Thyroid gland (tissue), 4 donors: ENCODE measurements at regions not wholly inside any gene's neighbourhood (a gene's known extent, or its start where the extent isn't known, plus 50 kb on each side); places are given as distances from the start of the nearest gene placed in this dataset.

Source experiments
- DNase-seq, 2 donors: peaks; one replicate each; pipeline ENCODE4 v3.0.0-alpha.2; 2019
- H3K27ac ChIP-seq, 3 donors: fragments of 200-600 bp; sonication (generic); 1 replicate in 2 of 3; 2 replicates in 1 of 3; pipeline ENCODE4 v1.5.1; 2016 to 2019; ENCODE audit warnings: mild to moderate bottlenecking in 1 of 3, moderate library complexity in 1 of 3
- H3K27me3 ChIP-seq: fragments of 200-600 bp; sonication (generic); one replicate; pipeline ENCODE4 v1.5.1; 2019
- H3K36me3 ChIP-seq, 2 donors: fragments of 200-600 bp; sonication (generic); one replicate each; pipeline ENCODE4 v1.5.1; 2016 to 2019
- H3K4me1 ChIP-seq, 2 donors: fragments of 200-600 bp; sonication (generic); one replicate each; pipeline ENCODE4 v1.5.1; 2017 to 2019
- H3K4me3 ChIP-seq, 3 donors: fragments of 200-600 bp; sonication (generic); replicated peaks in 1 of 3; 1 replicate in 2 of 3; 2 replicates in 1 of 3; pipeline ENCODE4 v1.5.1; 2016; ENCODE audit warnings: mild to moderate bottlenecking in 1 of 3
- H3K9me3 ChIP-seq: fragments of 200-600 bp; sonication (generic); one replicate; pipeline ENCODE4 v1.5.1; 2017
- POLR2A ChIP-seq, 2 donors: fragments of 450-650 bp; IDR thresholded peaks; one replicate each; pipeline ENCODE4 v1.6.1; 2017; ENCODE audit warnings: antibody characterized with exemption in 2 of 2, mild to moderate bottlenecking in 2 of 2, moderate library complexity in 1 of 2
- WGBS, 2 donors: methylation state at CpG; one replicate each; pipeline ENCODE4 v1.1.5; 2017; 5-methylcytosine and 5-hydroxymethylcytosine counted together
- intact Hi-C: fragments of 100-400 bp; cut with DNase I; formaldehyde crosslinking; loops from one replicate; pipeline ENCODE4 v1.15.1; 2023
- TF ChIP-seq, protein P1 (sequence below), 6 experiments: fragments of 200-600 bp in 3 of 6; fragments of 450-650 bp in 3 of 6; sonication (generic) in 3 of 6; IDR thresholded peaks; one replicate each; pipeline ENCODE4 v1.5.1; 2016 to 2019; ENCODE audit warnings: antibody characterized with exemption in 6 of 6, mild to moderate bottlenecking in 2 of 6, inconsistent platforms in 1 of 6, moderate library complexity in 1 of 6

- H3K27me3 ChIP-seq = no peaks in the 10 kb centered on the region
- H3K4me1 ChIP-seq = peaks cover 4 to 11% of the 10 kb centered on the region in 2 donors
- no peak overlapping the region for H3K27ac ChIP-seq
- no peaks in the 10 kb centered on the region for H3K36me3 ChIP-seq
- no peak for DNase-seq
- no peaks in the 10 kb centered on the region for H3K9me3 ChIP-seq
- no peak overlapping the region for H3K4me3 ChIP-seq
- WGBS, 2 donors = 89% methylated on average over 9 of the region's 9 CpGs
- intact Hi-C loops = no loop called here
- TF ChIP-seq POLR2A (IDR thresholded peaks at IDR 0.05) = no peak
- TF ChIP-seq, protein P1, sequence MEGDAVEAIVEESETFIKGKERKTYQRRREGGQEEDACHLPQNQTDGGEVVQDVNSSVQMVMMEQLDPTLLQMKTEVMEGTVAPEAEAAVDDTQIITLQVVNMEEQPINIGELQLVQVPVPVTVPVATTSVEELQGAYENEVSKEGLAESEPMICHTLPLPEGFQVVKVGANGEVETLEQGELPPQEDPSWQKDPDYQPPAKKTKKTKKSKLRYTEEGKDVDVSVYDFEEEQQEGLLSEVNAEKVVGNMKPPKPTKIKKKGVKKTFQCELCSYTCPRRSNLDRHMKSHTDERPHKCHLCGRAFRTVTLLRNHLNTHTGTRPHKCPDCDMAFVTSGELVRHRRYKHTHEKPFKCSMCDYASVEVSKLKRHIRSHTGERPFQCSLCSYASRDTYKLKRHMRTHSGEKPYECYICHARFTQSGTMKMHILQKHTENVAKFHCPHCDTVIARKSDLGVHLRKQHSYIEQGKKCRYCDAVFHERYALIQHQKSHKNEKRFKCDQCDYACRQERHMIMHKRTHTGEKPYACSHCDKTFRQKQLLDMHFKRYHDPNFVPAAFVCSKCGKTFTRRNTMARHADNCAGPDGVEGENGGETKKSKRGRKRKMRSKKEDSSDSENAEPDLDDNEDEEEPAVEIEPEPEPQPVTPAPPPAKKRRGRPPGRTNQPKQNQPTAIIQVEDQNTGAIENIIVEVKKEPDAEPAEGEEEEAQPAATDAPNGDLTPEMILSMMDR (IDR thresholded peaks at IDR 0.05) = no peak
Measured at GRCh38 chr7:132733860-132734259, 157.6 kb upstream of the PLXNA4 start.

GRCh38 chr7:132732321-132732865, 156.1 kb upstream of the PLXNA4 start:
- no peaks in the 10 kb centered on the region for H3K36me3 ChIP-seq
- DNase-seq = no peak
- WGBS, 2 donors = 72 to 80% methylated on average over 8 of the region's 8 CpGs
- H3K27me3 ChIP-seq = no peaks in the 10 kb centered on the region
- H3K27ac ChIP-seq = no peak overlapping the region
- TF ChIP-seq, protein P1 (IDR thresholded peaks at IDR 0.05) = no peak
- TF ChIP-seq POLR2A (IDR thresholded peaks at IDR 0.05) = no peak
- no peak overlapping the region for H3K4me3 ChIP-seq
- intact Hi-C loops = no loop called here
- H3K9me3 ChIP-seq = no peaks in the 10 kb centered on the region
- peaks cover 4 to 11% of the 10 kb centered on the region in 2 donors for H3K4me1 ChIP-seq

DNA sequence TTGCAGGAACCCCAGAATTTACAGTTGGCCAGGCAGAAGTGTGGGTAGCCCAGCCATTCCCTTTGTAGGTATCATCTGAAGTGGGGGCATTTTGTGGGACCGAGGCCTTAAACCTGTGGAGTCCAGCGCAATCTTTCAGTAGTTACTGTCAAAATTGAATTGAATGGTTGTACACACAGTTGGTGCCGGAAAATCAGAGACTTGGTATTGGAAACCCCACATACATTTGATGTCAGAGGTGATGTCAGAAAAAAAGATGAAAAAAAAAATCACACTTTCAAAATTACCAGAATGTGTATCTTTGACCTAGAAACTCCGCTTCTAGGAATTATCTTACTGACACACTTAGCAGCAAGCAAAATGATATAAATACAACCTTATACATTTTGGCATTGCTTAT, 153.8 kb upstream of the PLXNA4 start:
- 96 to 98% methylated on average over 4 of the region's 4 CpGs for WGBS, 2 donors
- Histone ChIP-seq H3K36me3 (no peaks in the 10 kb centered on the region), H3K27ac (no peak overlapping the region), H3K27me3 (no peaks in the 10 kb centered on the region), H3K9me3 (no peaks in the 10 kb centered on the region), H3K4me1 (peaks cover 3 to 4% of the 10 kb centered on the region in 2 donors), H3K4me3 (no peak overlapping the region)
- TF ChIP-seq, protein P1 (IDR thresholded peaks at IDR 0.05) = no peak
- no peak for TF ChIP-seq POLR2A (IDR thresholded peaks at IDR 0.05)
- intact Hi-C loops = no loop called here
- DNase-seq = no peak

GRCh38 chr7:132723506-132724081, 147.3 kb upstream of the PLXNA4 start:
- no peak for TF ChIP-seq POLR2A (IDR thresholded peaks at IDR 0.05)
- TF ChIP-seq, protein P1 (IDR thresholded peaks at IDR 0.05) = no peak

DNA sequence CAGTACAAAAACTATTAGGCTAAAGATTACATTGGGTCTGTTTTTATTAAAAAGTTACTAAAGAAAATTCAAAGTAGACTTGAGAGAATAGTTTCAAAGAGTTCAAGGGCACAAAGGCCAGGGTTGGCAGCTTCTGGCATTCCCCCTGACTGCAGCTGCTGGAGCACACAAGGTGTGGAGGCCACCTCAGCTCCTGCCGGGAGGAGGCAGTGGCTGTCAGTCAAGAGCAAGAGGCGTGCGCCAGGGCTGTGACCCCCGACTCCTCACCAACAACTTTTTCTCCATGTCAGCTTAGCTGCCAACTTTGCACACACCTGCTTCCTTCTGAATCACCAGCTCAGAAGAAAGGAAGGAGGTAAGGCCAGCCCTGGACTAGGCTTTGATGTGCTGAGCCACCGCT, 144.6 kb upstream of the PLXNA4 start:
- no peak for TF ChIP-seq POLR2A (IDR thresholded peaks at IDR 0.05)
- TF ChIP-seq, protein P1 (IDR thresholded peaks at IDR 0.05) = no peak
- Histone ChIP-seq H3K27me3 (no peaks in the 10 kb centered on the region), H3K4me1 (no peaks in the 10 kb centered on the region), H3K27ac (no peak overlapping the region), H3K36me3 (no peaks in the 10 kb centered on the region), H3K4me3 (no peak overlapping the region), H3K9me3 (no peaks in the 10 kb centered on the region)
- whole genome bisulfite sequencing, 2 donors = 69 to 74% methylated on average over 5 of the region's 5 CpGs
- intact Hi-C loops = no loop called here
- DNase-seq = no peak

More at GRCh38 chr7:132723506-132724081, 147.3 kb upstream of the PLXNA4 start:
- no peak for DNase-seq
- Histone ChIP-seq H3K27ac (no peak overlapping the region), H3K4me1 (no peaks in the 10 kb centered on the region), H3K27me3 (no peaks in the 10 kb centered on the region), H3K36me3 (no peaks in the 10 kb centered on the region), H3K4me3 (no peak overlapping the region), H3K9me3 (no peaks in the 10 kb centered on the region)
- WGBS, 2 donors = 69 to 72% methylated on average over 4 of the region's 4 CpGs
- intact Hi-C loops = no loop called here
